ENCODE measurements at regions not wholly inside any gene's neighbourhood (a gene's known extent, or its start where the extent isn't known, plus 50 kb on each side); places are given as distances from the start of the nearest gene placed in this dataset.

- Histone ChIP-seq H3K27me3 (ENCODE audit: low read depth) (no peaks in the 10 kb centered on the region), H3K27ac (replicated peaks) (no peak overlapping the region), H3K36me3 (no peaks in the 10 kb centered on the region), H3K4me3 (no peak overlapping the region), H3K9me3 (replicated peaks) (peaks cover 34% of the 10 kb centered on the region), H3K4me1 (no peaks in the 10 kb centered on the region)
- intact Hi-C loops (cut with micrococcal nuclease): no loop called here
- TF ChIP-seq CTCF (IDR thresholded peaks at IDR 0.05; ENCODE audit: borderline replicate concordance): no peak
- no peak for DNase-seq
These were observed 1716.3 kb downstream of the C4orf33 start for GRCh38 chr4:130812117-130812765.

- H3K9me3 ChIP-seq (replicated peaks): peaks cover 34% of the 10 kb centered on the region
- no peak overlapping the region for H3K4me3 ChIP-seq
- no peak overlapping the region for H3K27ac ChIP-seq (replicated peaks)
- H3K36me3 ChIP-seq: no peaks in the 10 kb centered on the region
- no peaks in the 10 kb centered on the region for H3K4me1 ChIP-seq
- no peak for DNase-seq
- intact Hi-C loops (cut with micrococcal nuclease): no loop called here
- TF ChIP-seq CTCF (IDR thresholded peaks at IDR 0.05; ENCODE audit: borderline replicate concordance): no peak
- no peaks in the 10 kb centered on the region for H3K27me3 ChIP-seq (ENCODE audit: low read depth)
These were observed 1718.9 kb downstream of the C4orf33 start for GRCh38 chr4:130814896-130815295.

- H3K36me3 ChIP-seq: no peaks in the 10 kb centered on the region
- no peak for TF ChIP-seq CTCF (IDR thresholded peaks at IDR 0.05; ENCODE audit: borderline replicate concordance)
- no peak overlapping the region for H3K4me3 ChIP-seq
- no peak for DNase-seq
- intact Hi-C loops (cut with micrococcal nuclease): no loop called here
- H3K9me3 ChIP-seq (replicated peaks): peaks cover 13% of the 10 kb centered on the region
- H3K27me3 ChIP-seq (ENCODE audit: low read depth): no peaks in the 10 kb centered on the region
- H3K4me1 ChIP-seq: no peaks in the 10 kb centered on the region
- no peak overlapping the region for H3K27ac ChIP-seq (replicated peaks)
These were observed 1724.5 kb downstream of the C4orf33 start for GRCh38 chr4:130820448-130820847.

- Histone ChIP-seq H3K27me3 (ENCODE audit: low read depth) (no peaks in the 10 kb centered on the region), H3K27ac (replicated peaks) (no peak overlapping the region), H3K9me3 (replicated peaks) (no peaks in the 10 kb centered on the region), H3K4me3 (no peak overlapping the region), H3K4me1 (no peaks in the 10 kb centered on the region), H3K36me3 (no peaks in the 10 kb centered on the region)
- DNase-seq: no peak
- intact Hi-C loops (cut with micrococcal nuclease): no loop called here
- no peak for TF ChIP-seq CTCF (IDR thresholded peaks at IDR 0.05; ENCODE audit: borderline replicate concordance)
These were observed 1729.3 kb downstream of the C4orf33 start for GRCh38 chr4:130825284-130825683.

- H3K4me3 ChIP-seq: no peak overlapping the region
- H3K9me3 ChIP-seq (replicated peaks): peaks cover 10% of the 10 kb centered on the region
- intact Hi-C loops (cut with micrococcal nuclease): no loop called here
- no peaks in the 10 kb centered on the region for H3K4me1 ChIP-seq
- H3K27me3 ChIP-seq (ENCODE audit: low read depth): no peaks in the 10 kb centered on the region
- no peak overlapping the region for H3K27ac ChIP-seq (replicated peaks)
- TF ChIP-seq CTCF (IDR thresholded peaks at IDR 0.05; ENCODE audit: borderline replicate concordance): no peak
- DNase-seq: no peak
- H3K36me3 ChIP-seq: no peaks in the 10 kb centered on the region
These were observed 1754.1 kb downstream of the C4orf33 start for GRCh38 chr4:130850019-130850524.

Measured in left ventricle myocardium inferior (tissue), 1 donor.